GM23338 (cell line): ENCODE measurements at regions not wholly inside any gene's neighbourhood (a gene's known extent, or its start where the extent isn't known, plus 50 kb on each side); places are given as distances from the start of the nearest gene placed in this dataset.

Experiments used
- ATAC-seq: fragments of 200-7000 bp; cut with Tn5 transposase; 3 replicates; pipeline ENCODE4 v1.9.1; 2020
- DNase-seq: peaks from one replicate; pipeline ENCODE4 v3.0.0-alpha.2; 2015; ENCODE audit warnings: low spot score
- H2AFZ ChIP-seq: fragments of 200-600 bp; sonication (generic); 2 replicates; pipeline ENCODE4 v1.8.0; 2016; ENCODE audit warnings: antibody characterized with exemption, mild to moderate bottlenecking, moderate library complexity
- H3F3A ChIP-seq: fragments of 200-600 bp; sonication (generic); replicated peaks from 2 replicates; pipeline ENCODE4 v1.8.0; 2017; ENCODE audit warnings: antibody characterized with exemption, mixed run types, low read depth
- H3K27ac ChIP-seq: fragments of 200-600 bp; sonication (generic); 2 replicates; pipeline ENCODE4 v1.6.1; 2016; ENCODE audit warnings: low read depth
- H3K27me3 ChIP-seq: fragments of 200-600 bp; sonication (generic); 2 replicates; pipeline ENCODE4 v1.8.0; 2016; ENCODE audit warnings: mild to moderate bottlenecking, mixed run types, moderate library complexity; ENCODE audit not compliant: insufficient read depth
- H3K36me3 ChIP-seq: fragments of 200-600 bp; sonication (generic); 2 replicates; pipeline ENCODE4 v1.8.0; 2016; ENCODE audit warnings: mild to moderate bottlenecking; ENCODE audit not compliant: insufficient read depth
- H3K4me1 ChIP-seq: fragments of 200-600 bp; sonication (generic); 2 replicates; pipeline ENCODE4 v1.8.0; 2016; ENCODE audit warnings: mild to moderate bottlenecking, moderate library complexity; ENCODE audit not compliant: insufficient read depth
- H3K4me2 ChIP-seq: fragments of 200-600 bp; sonication (generic); 2 replicates; pipeline ENCODE4 v1.7.1; 2017; ENCODE audit warnings: mixed run types
- H3K4me3 ChIP-seq: fragments of 200-600 bp; sonication (generic); 2 replicates; pipeline ENCODE4 v1.6.1; 2016; ENCODE audit warnings: mixed run types
- H3K79me2 ChIP-seq: fragments of 200-600 bp; sonication (generic); replicated peaks from 2 replicates; pipeline ENCODE4 v1.8.0; 2017; ENCODE audit warnings: mild to moderate bottlenecking; ENCODE audit not compliant: insufficient read depth
- H3K9me2 ChIP-seq: fragments of 200-600 bp; sonication (generic); 2 replicates; pipeline ENCODE4 v1.8.0; 2017; ENCODE audit not compliant: insufficient read depth
- H4K20me1 ChIP-seq: fragments of 200-600 bp; sonication (generic); replicated peaks from 2 replicates; pipeline ENCODE4 v1.8.0; 2017; ENCODE audit warnings: mild to moderate bottlenecking; ENCODE audit not compliant: insufficient read depth
- H3K27ac Mint-ChIP-seq: 2 replicates; pipeline ENCODE4 v1.8.0; 2020; ENCODE audit warnings: inconsistent platforms, mild to moderate bottlenecking, moderate library complexity, mixed read lengths
- H3K27me3 Mint-ChIP-seq: 3 replicates; pipeline ENCODE4 v1.8.0; 2022; ENCODE audit warnings: low read depth, mild to moderate bottlenecking, moderate library complexity, mixed read lengths, inconsistent platforms; ENCODE audit not compliant: insufficient read depth, poor library complexity
- H3K36me3 Mint-ChIP-seq: 3 replicates; pipeline ENCODE4 v1.8.0; 2021; ENCODE audit warnings: low read depth, mild to moderate bottlenecking, inconsistent platforms, moderate library complexity, mixed read lengths
- H3K4me1 Mint-ChIP-seq: 3 replicates; pipeline ENCODE4 v1.8.0; 2020; ENCODE audit warnings: mild to moderate bottlenecking, inconsistent platforms, mixed read lengths
- H3K4me3 Mint-ChIP-seq: 3 replicates; pipeline ENCODE4 v1.8.0; 2021; ENCODE audit warnings: moderate library complexity, mild to moderate bottlenecking, inconsistent platforms, mixed read lengths
- H3K9me3 Mint-ChIP-seq: 3 replicates; pipeline ENCODE4 v1.8.0; 2020; ENCODE audit warnings: moderate library complexity, mild to moderate bottlenecking, inconsistent platforms, mixed read lengths
- CREB1 ChIP-seq: fragments of 250-450 bp; sonication (Bioruptor Pico); IDR thresholded peaks from 2 replicates; pipeline ENCODE4 v1.5.0; 2020; ENCODE audit warnings: low read depth, mild to moderate bottlenecking, moderate library complexity
- ETS1 ChIP-seq: IDR thresholded peaks from 2 replicates; pipeline ENCODE4 v1.6.1; 2016; ENCODE audit warnings: antibody characterized with exemption
- JUNB ChIP-seq: IDR thresholded peaks from one replicate; pipeline ENCODE4 v1.6.1; 2016; ENCODE audit warnings: antibody characterized with exemption; ENCODE audit not compliant: unreplicated experiment
- STAT1 ChIP-seq: IDR thresholded peaks from one replicate; pipeline ENCODE4 v1.6.1; 2016; ENCODE audit warnings: antibody characterized with exemption; ENCODE audit not compliant: unreplicated experiment
- ZNF331 ChIP-seq: fragments of 250-450 bp; sonication (Bioruptor Pico); IDR thresholded peaks from 2 replicates; pipeline ENCODE4 v1.5.0; 2020; ENCODE audit warnings: low read depth, mild to moderate bottlenecking, moderate library complexity
- ZNF462 ChIP-seq: fragments of 250-450 bp; sonication (Bioruptor Pico); IDR thresholded peaks from 2 replicates; pipeline ENCODE4 v1.5.0; 2020; ENCODE audit warnings: mild to moderate bottlenecking, moderate library complexity

- H3K4me1 Mint-ChIP-seq, result peaks cover 21% of the 10 kb centered on the region
- H3K4me3 ChIP-seq, result no peak overlapping the region
- no peak overlapping the region for H3K4me2 ChIP-seq
- H3F3A ChIP-seq, result no peaks in the 10 kb centered on the region
- H3K27ac Mint-ChIP-seq, result no peak overlapping the region
- peaks cover 21% of the 10 kb centered on the region for H3K4me1 ChIP-seq
- no peaks in the 10 kb centered on the region for H3K9me3 Mint-ChIP-seq
- no peaks in the 10 kb centered on the region for H3K27me3 Mint-ChIP-seq
- no peak overlapping the region for H2AFZ ChIP-seq
- no peaks in the 10 kb centered on the region for H3K79me2 ChIP-seq
- H3K36me3 ChIP-seq, result no peaks in the 10 kb centered on the region
- DNase-seq, result no peak
- H3K4me3 Mint-ChIP-seq, result no peak overlapping the region
- no peaks in the 10 kb centered on the region for H4K20me1 ChIP-seq
- no peaks in the 10 kb centered on the region for H3K9me2 ChIP-seq
- no peak overlapping the region for H3K27ac ChIP-seq
- no peak for ATAC-seq
- H3K27me3 ChIP-seq, result no peaks in the 10 kb centered on the region
- H3K36me3 Mint-ChIP-seq, result no peaks in the 10 kb centered on the region
- TF ChIP-seq JUNB, result no peak
- TF ChIP-seq ZNF462 (CRISPR knock-in tag), result no peak
- no peak for TF ChIP-seq STAT1
- TF ChIP-seq CREB1 (CRISPR knock-in tag), result no peak
Measured at GRCh38 chr6:132136981-132137380, 185.8 kb upstream of the CCN2 start.

- no peak overlapping the region for H2AFZ ChIP-seq
- DNase-seq, result no peak
- H3K27me3 ChIP-seq, result no peaks in the 10 kb centered on the region
- no peak overlapping the region for H3K4me2 ChIP-seq
- ATAC-seq, result no peak
- H3K36me3 Mint-ChIP-seq, result no peaks in the 10 kb centered on the region
- H3K27ac ChIP-seq, result no peak overlapping the region
- H3K27me3 Mint-ChIP-seq, result no peaks in the 10 kb centered on the region
- no peaks in the 10 kb centered on the region for H3F3A ChIP-seq
- H3K4me3 Mint-ChIP-seq, result no peak overlapping the region
- peaks cover 36% of the 10 kb centered on the region for H3K4me1 Mint-ChIP-seq
- H3K9me2 ChIP-seq, result no peaks in the 10 kb centered on the region
- no peaks in the 10 kb centered on the region for H3K36me3 ChIP-seq
- TF ChIP-seq ETS1 (no peak), ZNF331 (CRISPR knock-in tag) (no peak)
- H4K20me1 ChIP-seq, result no peaks in the 10 kb centered on the region
- H3K27ac Mint-ChIP-seq, result no peak overlapping the region
- peaks cover 36% of the 10 kb centered on the region for H3K4me1 ChIP-seq
- no peaks in the 10 kb centered on the region for H3K79me2 ChIP-seq
- no peak overlapping the region for H3K4me3 ChIP-seq
- no peaks in the 10 kb centered on the region for H3K9me3 Mint-ChIP-seq
Measured at GRCh38 chr6:132135409-132135808, 184.2 kb upstream of the CCN2 start.
